ENCODE measurements at regions not wholly inside any gene's neighbourhood (a gene's known extent, or its start where the extent isn't known, plus 50 kb on each side); places are given as distances from the start of the nearest gene placed in this dataset.

DNA sequence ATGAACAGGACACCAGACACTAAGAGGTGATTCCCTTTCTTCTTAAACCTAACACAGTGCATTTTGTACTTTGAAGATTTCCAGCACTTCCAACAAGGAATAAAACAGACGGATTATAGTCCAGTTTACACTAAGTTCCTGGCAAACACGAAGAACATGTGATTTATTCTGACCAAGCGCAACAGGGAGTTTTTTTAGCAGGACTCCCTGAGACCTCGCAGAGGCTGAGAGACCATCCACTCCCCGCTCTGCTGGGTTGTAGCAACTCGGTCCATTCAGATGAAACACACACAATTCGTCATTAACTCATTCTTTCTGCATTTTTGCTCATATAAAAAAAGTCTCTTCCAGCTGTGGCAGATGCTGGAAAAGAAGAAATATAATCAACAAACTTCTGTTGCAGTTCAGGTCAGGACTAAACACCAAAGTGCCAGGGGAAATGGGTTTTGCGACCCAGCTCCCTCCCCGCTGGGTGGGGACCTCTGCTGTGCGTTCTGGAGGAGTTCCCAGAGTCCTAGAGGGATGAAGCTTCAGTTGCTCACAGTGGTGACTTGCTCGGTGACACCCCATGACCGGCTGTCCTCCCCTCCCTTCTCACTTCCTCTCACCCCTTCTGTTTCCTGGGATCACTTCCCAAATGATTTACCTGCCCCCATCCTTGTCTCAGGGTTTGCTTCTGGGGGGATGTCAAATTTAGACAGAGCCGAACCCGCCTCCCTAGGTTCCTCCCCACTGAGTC lies 52.5 kb downstream of the KCNF1 start:
- no peak for DNase-seq
- Mint-ChIP-seq H3K4me1 (ENCODE audit: low read depth) (no peaks in the 10 kb centered on the region), H3K27me3 (peaks cover 52% of the 10 kb centered on the region), H3K4me3 (no peak overlapping the region), H3K36me3 (ENCODE audit: low read depth) (no peaks in the 10 kb centered on the region), H3K27ac (no peak overlapping the region), H3K9me3 (no peaks in the 10 kb centered on the region)

- no peak for DNase-seq
- Mint-ChIP-seq H3K27me3 (peaks cover 54% of the 10 kb centered on the region), H3K9me3 (no peaks in the 10 kb centered on the region), H3K36me3 (ENCODE audit: low read depth) (no peaks in the 10 kb centered on the region), H3K4me3 (no peak overlapping the region), H3K27ac (no peak overlapping the region), H3K4me1 (ENCODE audit: low read depth) (no peaks in the 10 kb centered on the region)
These were observed 53.6 kb downstream of the KCNF1 start for GRCh38 chr2:10965241-10965843.

- peaks cover 54% of the 10 kb centered on the region for H3K27me3 Mint-ChIP-seq
- H3K9me3 Mint-ChIP-seq, result no peaks in the 10 kb centered on the region
- H3K27ac Mint-ChIP-seq, result no peak overlapping the region
- no peaks in the 10 kb centered on the region for H3K36me3 Mint-ChIP-seq (ENCODE audit: low read depth)
- no peak for DNase-seq
- H3K4me1 Mint-ChIP-seq (ENCODE audit: low read depth), result no peaks in the 10 kb centered on the region
- H3K4me3 Mint-ChIP-seq, result no peak overlapping the region
These were observed 54.3 kb downstream of the KCNF1 start for GRCh38 chr2:10966056-10966455.

DNA sequence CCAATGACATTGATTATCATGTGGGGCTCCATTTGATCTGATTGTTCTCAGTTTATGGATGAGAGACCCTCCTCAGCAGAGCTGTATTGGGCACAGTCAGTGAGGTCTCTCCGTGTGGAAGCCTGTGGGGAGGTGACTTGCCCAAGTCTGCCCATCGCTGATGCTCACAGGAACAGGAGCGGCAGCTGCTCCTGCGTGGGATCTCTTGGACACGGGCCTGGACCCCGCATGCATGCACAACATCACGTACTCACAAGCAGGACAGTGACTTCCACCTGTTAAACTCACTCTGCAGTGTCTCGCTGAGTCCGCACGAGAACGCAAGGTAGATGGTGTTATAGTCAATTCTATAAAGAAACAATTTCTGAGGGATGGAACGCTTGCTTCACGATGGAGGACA lies 55.0 kb downstream of the KCNF1 start:
- no peak overlapping the region for H3K27ac Mint-ChIP-seq
- H3K4me1 Mint-ChIP-seq (ENCODE audit: low read depth), result no peaks in the 10 kb centered on the region
- H3K36me3 Mint-ChIP-seq (ENCODE audit: low read depth), result no peaks in the 10 kb centered on the region
- no peaks in the 10 kb centered on the region for H3K9me3 Mint-ChIP-seq
- peaks cover 58% of the 10 kb centered on the region for H3K27me3 Mint-ChIP-seq
- DNase-seq, result no peak
- no peak overlapping the region for H3K4me3 Mint-ChIP-seq

- Mint-ChIP-seq H3K4me1 (ENCODE audit: low read depth) (no peaks in the 10 kb centered on the region), H3K36me3 (ENCODE audit: low read depth) (no peaks in the 10 kb centered on the region), H3K4me3 (no peak overlapping the region), H3K27ac (no peak overlapping the region), H3K9me3 (no peaks in the 10 kb centered on the region), H3K27me3 (peaks cover 61% of the 10 kb centered on the region)
- no peak for DNase-seq
These were observed 56.4 kb downstream of the KCNF1 start for GRCh38 chr2:10968176-10968575.

DNA sequence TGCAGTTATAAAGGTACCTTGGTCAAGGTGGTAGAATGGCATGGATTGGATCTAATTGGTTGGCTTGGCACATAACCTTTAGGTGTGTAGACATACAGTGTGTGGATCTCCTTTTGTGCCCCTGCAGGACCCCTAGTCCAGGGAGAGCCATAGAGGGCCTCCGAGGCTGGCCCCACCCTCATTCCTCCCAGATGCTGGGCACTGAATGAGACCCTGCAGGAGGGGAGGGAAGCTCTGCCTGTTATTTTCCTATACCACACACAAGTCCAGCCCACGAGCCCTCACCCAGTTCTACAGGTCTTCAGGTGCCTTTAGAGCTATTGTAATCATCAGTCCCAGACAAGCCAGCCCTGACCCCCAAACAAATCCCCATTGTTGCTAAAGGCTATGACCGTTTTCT lies 58.9 kb downstream of the KCNF1 start:
- H3K4me1 Mint-ChIP-seq (ENCODE audit: low read depth), result no peaks in the 10 kb centered on the region
- no peak overlapping the region for H3K4me3 Mint-ChIP-seq
- H3K9me3 Mint-ChIP-seq, result no peaks in the 10 kb centered on the region
- H3K36me3 Mint-ChIP-seq (ENCODE audit: low read depth), result no peaks in the 10 kb centered on the region
- peaks cover 54% of the 10 kb centered on the region for H3K27me3 Mint-ChIP-seq
- DNase-seq, result no peak
- no peak overlapping the region for H3K27ac Mint-ChIP-seq

GRCh38 chr2:10971161-10971887 lies 59.6 kb downstream of the KCNF1 start:
- Mint-ChIP-seq H3K9me3 (no peaks in the 10 kb centered on the region), H3K36me3 (ENCODE audit: low read depth) (no peaks in the 10 kb centered on the region), H3K4me1 (ENCODE audit: low read depth) (no peaks in the 10 kb centered on the region), H3K27me3 (peaks cover 50% of the 10 kb centered on the region), H3K4me3 (no peak overlapping the region), H3K27ac (no peak overlapping the region)
- DNase-seq, result no peak

DNA sequence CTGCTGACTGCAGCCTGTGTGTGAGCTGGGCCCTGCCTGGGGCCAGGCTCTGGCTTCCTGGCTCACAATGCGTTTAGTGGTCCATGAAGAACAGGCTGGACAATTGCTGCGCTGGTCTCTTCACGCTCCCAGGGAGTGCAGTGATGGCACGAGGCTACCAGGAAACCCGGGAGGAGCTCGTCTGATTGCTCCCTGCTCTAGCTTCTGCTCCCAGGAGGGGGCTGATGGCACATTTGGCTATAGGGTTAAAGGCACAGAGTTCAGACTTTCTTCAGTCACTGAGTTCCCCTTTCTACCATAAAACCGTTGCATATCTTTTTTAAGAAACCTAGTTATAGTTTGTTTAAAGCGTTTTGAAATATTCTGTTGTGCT lies 60.1 kb downstream of the KCNF1 start:
- H3K36me3 Mint-ChIP-seq (ENCODE audit: low read depth), result no peaks in the 10 kb centered on the region
- no peaks in the 10 kb centered on the region for H3K9me3 Mint-ChIP-seq
- H3K4me1 Mint-ChIP-seq (ENCODE audit: low read depth), result no peaks in the 10 kb centered on the region
- H3K4me3 Mint-ChIP-seq, result no peak overlapping the region
- DNase-seq, result no peak
- no peak overlapping the region for H3K27ac Mint-ChIP-seq
- peaks cover 47% of the 10 kb centered on the region for H3K27me3 Mint-ChIP-seq

DNA sequence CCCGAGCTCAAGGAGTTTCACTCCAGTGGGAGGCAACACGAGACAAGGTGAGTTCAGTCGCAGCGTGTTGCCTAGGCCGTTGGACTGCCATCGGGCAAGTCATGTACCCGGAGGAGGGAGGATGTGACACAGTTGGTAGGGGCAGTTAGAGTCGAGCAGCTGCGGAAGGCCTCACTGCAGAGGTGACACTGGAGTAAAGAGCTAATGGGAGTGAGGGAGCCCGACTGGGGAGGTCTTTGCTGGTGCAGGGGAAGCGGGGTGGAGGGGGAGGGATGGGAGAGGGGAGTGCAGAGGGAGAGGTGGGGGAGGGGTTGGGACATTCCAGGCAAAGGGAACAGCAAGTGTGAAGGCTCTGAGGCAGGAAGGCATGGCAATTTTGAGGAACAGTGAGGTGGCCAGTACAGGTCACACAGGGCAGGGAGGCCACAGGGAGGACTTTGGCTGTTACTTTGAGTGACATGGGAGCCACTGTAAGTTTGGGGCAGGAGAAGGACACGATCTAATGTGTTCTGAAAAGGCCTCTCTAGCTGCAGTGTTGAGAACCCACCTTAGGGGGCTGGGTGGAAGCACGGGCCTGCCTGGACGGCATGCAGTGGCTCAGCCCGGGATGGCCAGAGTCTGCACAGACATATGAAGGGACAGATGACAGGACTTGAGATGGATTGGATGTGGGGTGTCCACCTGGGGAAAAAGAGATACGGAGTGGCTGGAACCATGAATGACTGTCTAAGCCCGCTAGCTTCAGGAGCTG lies 61.1 kb downstream of the KCNF1 start:
- H3K4me1 Mint-ChIP-seq (ENCODE audit: low read depth), result peaks cover 3% of the 10 kb centered on the region
- no peak for DNase-seq
- no peaks in the 10 kb centered on the region for H3K36me3 Mint-ChIP-seq (ENCODE audit: low read depth)
- H3K27ac Mint-ChIP-seq, result no peak overlapping the region
- H3K4me3 Mint-ChIP-seq, result no peak overlapping the region
- H3K9me3 Mint-ChIP-seq, result no peaks in the 10 kb centered on the region
- H3K27me3 Mint-ChIP-seq, result peaks cover 44% of the 10 kb centered on the region

DNA sequence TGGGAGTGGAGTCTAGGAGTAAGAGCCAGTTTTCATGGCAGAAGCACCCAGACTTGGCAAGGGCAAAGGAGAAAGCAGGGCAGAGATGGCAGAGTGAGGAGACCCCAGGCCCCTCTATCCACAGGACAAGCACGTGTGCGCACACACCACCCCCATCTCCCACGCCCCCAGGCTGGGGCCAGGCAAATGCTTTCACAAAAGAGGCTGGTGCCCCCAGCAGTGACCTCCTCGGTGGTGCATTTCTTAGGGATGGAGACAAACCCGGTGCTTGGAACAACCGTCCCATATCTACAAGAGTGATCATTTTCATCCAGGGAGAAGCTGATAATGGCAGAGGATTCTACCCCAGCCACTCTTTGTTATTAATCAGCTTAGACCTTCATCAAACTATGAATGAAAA lies 62.0 kb downstream of the KCNF1 start:
- Mint-ChIP-seq H3K4me3 (no peak overlapping the region), H3K4me1 (ENCODE audit: low read depth) (peaks cover 3% of the 10 kb centered on the region), H3K36me3 (ENCODE audit: low read depth) (no peaks in the 10 kb centered on the region), H3K27me3 (peaks cover 43% of the 10 kb centered on the region), H3K9me3 (no peaks in the 10 kb centered on the region), H3K27ac (no peak overlapping the region)
- DNase-seq, result no peak

DNA sequence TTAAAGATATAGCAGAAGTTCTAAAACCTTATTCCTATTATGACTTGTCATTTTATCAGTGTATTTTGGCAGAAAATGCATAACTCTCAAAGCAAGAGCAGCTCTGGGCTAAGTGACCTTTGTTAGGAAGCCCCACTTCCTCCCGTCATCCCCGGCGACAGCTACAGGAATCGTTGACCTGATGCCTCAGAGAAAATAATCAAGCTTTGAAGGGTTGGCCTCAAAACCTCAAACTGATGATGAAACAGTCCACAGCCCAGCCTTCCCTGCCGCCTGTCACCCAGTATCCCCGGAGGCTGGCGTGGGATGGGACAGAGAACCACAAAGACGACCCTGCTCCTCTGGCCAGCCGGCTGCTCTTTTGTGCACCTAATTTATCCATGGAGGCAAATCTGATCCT lies 65.3 kb downstream of the KCNF1 start:
- Mint-ChIP-seq H3K36me3 (ENCODE audit: low read depth) (no peaks in the 10 kb centered on the region), H3K9me3 (no peaks in the 10 kb centered on the region), H3K4me1 (ENCODE audit: low read depth) (peaks cover 3% of the 10 kb centered on the region), H3K27me3 (peaks cover 33% of the 10 kb centered on the region), H3K27ac (no peak overlapping the region), H3K4me3 (no peak overlapping the region)
- no peak for DNase-seq

- Mint-ChIP-seq H3K4me1 (ENCODE audit: low read depth) (peaks cover 3% of the 10 kb centered on the region), H3K27me3 (peaks cover 27% of the 10 kb centered on the region), H3K9me3 (no peaks in the 10 kb centered on the region), H3K4me3 (no peak overlapping the region), H3K36me3 (ENCODE audit: low read depth) (no peaks in the 10 kb centered on the region), H3K27ac (no peak overlapping the region)
- no peak for DNase-seq
These were observed 65.9 kb downstream of the KCNF1 start for GRCh38 chr2:10977621-10978020.

DNA sequence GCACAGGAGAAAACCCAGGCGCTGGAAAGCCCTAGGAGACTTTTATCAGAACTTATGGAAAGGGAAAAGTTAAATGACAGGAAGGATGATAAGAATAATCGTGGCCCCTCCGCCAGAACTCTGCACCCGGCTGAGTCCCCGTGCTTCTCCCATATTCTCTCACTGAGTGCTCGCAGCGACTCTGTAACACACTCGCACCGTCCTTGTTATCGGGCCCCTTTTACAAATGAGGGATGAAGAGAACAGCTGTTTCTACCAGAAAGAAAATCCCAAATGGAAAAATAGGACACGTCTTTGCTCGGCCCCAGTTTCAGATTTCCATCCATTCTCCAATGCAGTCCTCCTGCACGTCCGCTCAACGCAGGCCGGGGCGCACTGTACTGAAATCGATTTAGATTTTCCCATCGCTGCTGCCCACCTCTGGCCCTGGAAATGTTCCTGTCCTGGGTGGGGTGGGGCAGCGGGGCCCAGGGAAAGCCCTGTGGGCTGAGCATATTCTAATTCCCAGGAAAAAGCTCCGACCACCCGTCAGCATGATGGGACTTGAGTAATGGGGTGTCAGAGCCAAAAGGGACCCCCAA lies 66.4 kb downstream of the KCNF1 start:
- H3K4me1 Mint-ChIP-seq (ENCODE audit: low read depth), result peaks cover 3% of the 10 kb centered on the region
- H3K9me3 Mint-ChIP-seq, result no peaks in the 10 kb centered on the region
- H3K27me3 Mint-ChIP-seq, result peaks cover 24% of the 10 kb centered on the region
- H3K36me3 Mint-ChIP-seq (ENCODE audit: low read depth), result no peaks in the 10 kb centered on the region
- no peak overlapping the region for H3K4me3 Mint-ChIP-seq
- no peak overlapping the region for H3K27ac Mint-ChIP-seq
- DNase-seq, result no peak

DNA sequence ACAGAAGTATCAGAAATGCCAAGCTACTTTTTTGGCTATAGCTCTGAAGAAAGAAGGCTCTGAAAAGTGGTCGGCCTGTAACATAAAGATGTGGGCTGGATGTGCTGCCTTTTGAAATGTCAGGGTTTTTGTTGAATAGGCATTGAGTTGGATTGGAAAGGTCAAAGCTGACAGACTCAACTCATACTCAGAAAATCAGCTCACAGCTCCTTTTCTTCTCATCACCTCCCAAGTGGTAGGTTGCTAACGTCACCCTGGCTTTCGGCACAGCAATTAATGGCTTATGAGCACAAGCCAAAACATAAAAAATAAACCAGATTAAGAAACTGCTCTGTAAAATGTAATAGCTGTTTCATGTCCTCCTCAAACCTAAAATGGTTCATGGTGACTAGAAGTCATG lies 68.3 kb downstream of the KCNF1 start:
- peaks cover 3% of the 10 kb centered on the region for H3K4me1 Mint-ChIP-seq (ENCODE audit: low read depth)
- DNase-seq, result no peak
- no peak overlapping the region for H3K27ac Mint-ChIP-seq
- peaks cover 16% of the 10 kb centered on the region for H3K27me3 Mint-ChIP-seq
- no peaks in the 10 kb centered on the region for H3K36me3 Mint-ChIP-seq (ENCODE audit: low read depth)
- no peak overlapping the region for H3K4me3 Mint-ChIP-seq
- H3K9me3 Mint-ChIP-seq, result no peaks in the 10 kb centered on the region
